Upper lobe of left lung (tissue), 6 donors: ENCODE measurements at regions not wholly inside any gene's neighbourhood (a gene's known extent, or its start where the extent isn't known, plus 50 kb on each side); places are given as distances from the start of the nearest gene placed in this dataset.

Source experiments
- ATAC-seq, 2 donors: fragments of 200-7000 bp; cut with Tn5 transposase; one replicate each; pipeline ENCODE4 v1.9.1; 2022; ENCODE audit warnings: mild to moderate bottlenecking in 2 of 2, moderate library complexity in 2 of 2; ENCODE audit not compliant: low FRiP score in 2 of 2
- DNase-seq, 2 donors: peaks; one replicate each; pipeline ENCODE4 v3.0.0-alpha.2; 2019 to 2020
- H3K27ac ChIP-seq, 4 donors: fragments of 200-600 bp; sonication (generic); one replicate each; pipeline ENCODE4 v1.5.1; 2016 to 2019
- H3K27me3 ChIP-seq, 4 donors: fragments of 200-600 bp; sonication (generic); one replicate each; pipeline ENCODE4 v1.5.1; 2017 to 2019
- H3K36me3 ChIP-seq, 4 donors: fragments of 200-600 bp; sonication (generic); one replicate each; pipeline ENCODE4 v1.5.1; 2016 to 2019
- H3K4me1 ChIP-seq, 4 donors: fragments of 200-600 bp; sonication (generic); one replicate each; pipeline ENCODE4 v1.5.1; 2018 to 2019
- H3K4me3 ChIP-seq, 4 donors: fragments of 200-600 bp; sonication (generic); one replicate each; pipeline ENCODE4 v1.5.1; 2017 to 2019; ENCODE audit warnings: mild to moderate bottlenecking in 2 of 4, moderate library complexity in 1 of 4
- H3K9me3 ChIP-seq, 4 donors: fragments of 200-600 bp; sonication (generic); one replicate each; pipeline ENCODE4 v1.5.1; 2018 to 2019
- EP300 ChIP-seq, 4 donors: sonication (generic); formaldehyde crosslinking; IDR thresholded peaks; one replicate each; pipeline ENCODE4 v1.5.1; 2017; ENCODE audit warnings: antibody characterized with exemption in 4 of 4, control low read depth in 2 of 4
- POLR2A ChIP-seq, 4 donors: fragments of 450-650 bp; IDR thresholded peaks; one replicate each; pipeline ENCODE4 v1.5.1; 2016 to 2017; ENCODE audit warnings: antibody characterized with exemption in 4 of 4, mild to moderate bottlenecking in 2 of 4
- POLR2AphosphoS5 ChIP-seq, 2 donors: sonication (generic); formaldehyde crosslinking; IDR thresholded peaks; one replicate each; pipeline ENCODE4 v1.5.1; 2017; ENCODE audit warnings: antibody characterized with exemption in 2 of 2
- WGBS, 2 donors: methylation state at CpG; one replicate each; pipeline ENCODE4 v1.1.5; 2017 to 2018; 5-methylcytosine and 5-hydroxymethylcytosine counted together
- TF ChIP-seq, protein P1 (sequence below), 6 experiments: fragments of 450-650 bp in 4 of 6; fragments of 200-600 bp in 2 of 6; sonication (generic) in 2 of 6; IDR thresholded peaks; one replicate each; pipeline ENCODE4 v1.5.1; 2016 to 2019; ENCODE audit warnings: antibody characterized with exemption in 6 of 6
- donor health status: DM: no; HTN: no; CAD: no; lungs with moderate emphysema.
- donor health status: DM: no; HTN: yes; CAD: no; lungs with severe emphysema.

DNA sequence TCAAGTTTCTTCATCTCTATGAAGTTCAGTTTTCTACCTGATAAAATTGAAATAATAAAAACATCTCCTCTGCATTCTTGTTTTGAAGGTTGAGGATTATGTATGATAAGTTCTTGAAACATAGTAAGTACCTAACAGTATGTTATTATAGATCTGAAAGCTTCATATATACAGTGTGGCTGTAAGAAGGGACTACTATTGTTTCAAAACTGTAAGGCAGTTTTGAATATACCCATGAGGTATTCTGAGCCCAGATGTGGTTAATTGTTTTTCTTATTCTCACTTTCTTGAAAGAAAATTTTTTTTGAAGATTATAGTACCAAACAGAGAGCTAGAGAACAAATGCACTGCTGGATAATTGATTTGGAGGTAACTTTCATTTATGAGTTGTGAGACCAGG, 383.2 kb downstream of the CHSY3 start:
- peaks cover 0 to 11% (median 0%) of the 10 kb centered on the region in 4 donors for H3K4me1 ChIP-seq
- H3K4me3 ChIP-seq, result no peak overlapping the region
- TF ChIP-seq EP300 (IDR thresholded peaks at IDR 0.05) (no peak), POLR2A (IDR thresholded peaks at IDR 0.05) (no peak), POLR2AphosphoS5 (IDR thresholded peaks at IDR 0.05) (no peak)
- TF ChIP-seq, protein P1, sequence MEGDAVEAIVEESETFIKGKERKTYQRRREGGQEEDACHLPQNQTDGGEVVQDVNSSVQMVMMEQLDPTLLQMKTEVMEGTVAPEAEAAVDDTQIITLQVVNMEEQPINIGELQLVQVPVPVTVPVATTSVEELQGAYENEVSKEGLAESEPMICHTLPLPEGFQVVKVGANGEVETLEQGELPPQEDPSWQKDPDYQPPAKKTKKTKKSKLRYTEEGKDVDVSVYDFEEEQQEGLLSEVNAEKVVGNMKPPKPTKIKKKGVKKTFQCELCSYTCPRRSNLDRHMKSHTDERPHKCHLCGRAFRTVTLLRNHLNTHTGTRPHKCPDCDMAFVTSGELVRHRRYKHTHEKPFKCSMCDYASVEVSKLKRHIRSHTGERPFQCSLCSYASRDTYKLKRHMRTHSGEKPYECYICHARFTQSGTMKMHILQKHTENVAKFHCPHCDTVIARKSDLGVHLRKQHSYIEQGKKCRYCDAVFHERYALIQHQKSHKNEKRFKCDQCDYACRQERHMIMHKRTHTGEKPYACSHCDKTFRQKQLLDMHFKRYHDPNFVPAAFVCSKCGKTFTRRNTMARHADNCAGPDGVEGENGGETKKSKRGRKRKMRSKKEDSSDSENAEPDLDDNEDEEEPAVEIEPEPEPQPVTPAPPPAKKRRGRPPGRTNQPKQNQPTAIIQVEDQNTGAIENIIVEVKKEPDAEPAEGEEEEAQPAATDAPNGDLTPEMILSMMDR (IDR thresholded peaks at IDR 0.05), result no peak
- no peaks in the 10 kb centered on the region for H3K36me3 ChIP-seq
- H3K9me3 ChIP-seq, result no peaks in the 10 kb centered on the region
- ATAC-seq (no peak), DNase-seq (no peak)
- no peak overlapping the region for H3K27ac ChIP-seq
- H3K27me3 ChIP-seq, result no peaks in the 10 kb centered on the region

DNA sequence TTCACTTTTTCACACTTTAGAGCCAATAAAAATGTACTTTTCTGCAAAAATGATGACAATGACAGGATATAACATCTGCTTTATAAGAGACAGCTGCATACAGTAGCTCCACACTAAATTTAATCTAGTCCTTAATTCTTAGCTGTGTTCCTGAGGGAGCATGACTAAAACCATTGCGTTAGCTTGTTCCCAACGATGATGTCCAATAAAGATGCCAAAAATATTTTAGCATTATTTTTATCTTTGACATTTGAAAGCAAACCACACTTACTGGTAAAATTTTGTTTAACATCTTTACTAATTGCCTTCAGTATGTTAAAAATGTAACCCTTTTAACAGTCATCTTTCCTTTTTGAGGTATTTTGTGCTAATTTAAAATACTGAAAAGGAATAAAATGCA, 382.7 kb downstream of the CHSY3 start:
- H3K4me1 ChIP-seq, result peaks cover 0 to 11% (median 0%) of the 10 kb centered on the region in 4 donors
- DNase-seq (no peak), ATAC-seq (peak in 1 of 2 donors; percentile 50)
- no peaks in the 10 kb centered on the region for H3K27me3 ChIP-seq
- TF ChIP-seq POLR2AphosphoS5 (IDR thresholded peaks at IDR 0.05) (no peak), POLR2A (IDR thresholded peaks at IDR 0.05) (no peak), EP300 (IDR thresholded peaks at IDR 0.05) (no peak)
- TF ChIP-seq, protein P1 (IDR thresholded peaks at IDR 0.05), result no peak
- no peaks in the 10 kb centered on the region for H3K36me3 ChIP-seq
- no peak overlapping the region for H3K27ac ChIP-seq
- 81 to 88% methylated on average over 2 of the region's 2 CpGs for WGBS, 2 donors
- no peak overlapping the region for H3K4me3 ChIP-seq
- no peaks in the 10 kb centered on the region for H3K9me3 ChIP-seq

DNA sequence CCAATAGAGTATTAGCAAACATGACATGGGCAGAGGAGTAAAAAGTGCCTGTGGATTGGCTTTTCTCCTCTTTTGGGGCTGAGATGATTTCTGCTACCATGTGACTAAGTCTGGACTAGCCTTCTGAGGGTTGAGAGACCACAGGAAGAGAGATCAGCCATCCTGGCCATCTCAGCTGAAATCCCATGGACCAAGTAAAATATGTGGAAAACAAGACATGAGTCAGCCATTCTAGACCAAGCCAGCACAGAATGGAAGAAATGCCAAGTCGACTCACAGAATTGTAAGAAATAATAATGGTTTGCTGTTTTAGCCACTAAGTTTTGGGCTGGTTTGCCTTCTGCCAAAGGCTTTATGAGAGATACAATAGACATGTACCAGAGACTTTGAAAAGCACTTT, 377.8 kb downstream of the CHSY3 start:
- no peaks in the 10 kb centered on the region for H3K27me3 ChIP-seq
- no peaks in the 10 kb centered on the region for H3K9me3 ChIP-seq
- TF ChIP-seq EP300 (IDR thresholded peaks at IDR 0.05), result no peak
- TF ChIP-seq, protein P1 (IDR thresholded peaks at IDR 0.05), result no peak
- no peak for TF ChIP-seq POLR2AphosphoS5 (IDR thresholded peaks at IDR 0.05)
- no peak for TF ChIP-seq POLR2A (IDR thresholded peaks at IDR 0.05)
- no peaks in the 10 kb centered on the region for H3K4me1 ChIP-seq
- H3K27ac ChIP-seq, result no peak overlapping the region
- 89 to 92% methylated on average over 1 of the region's 1 CpG for WGBS, 2 donors
- H3K4me3 ChIP-seq, result no peak overlapping the region
- no peak for DNase-seq
- ATAC-seq, result peak in 1 of 2 donors; percentile 75
- no peaks in the 10 kb centered on the region for H3K36me3 ChIP-seq

DNA sequence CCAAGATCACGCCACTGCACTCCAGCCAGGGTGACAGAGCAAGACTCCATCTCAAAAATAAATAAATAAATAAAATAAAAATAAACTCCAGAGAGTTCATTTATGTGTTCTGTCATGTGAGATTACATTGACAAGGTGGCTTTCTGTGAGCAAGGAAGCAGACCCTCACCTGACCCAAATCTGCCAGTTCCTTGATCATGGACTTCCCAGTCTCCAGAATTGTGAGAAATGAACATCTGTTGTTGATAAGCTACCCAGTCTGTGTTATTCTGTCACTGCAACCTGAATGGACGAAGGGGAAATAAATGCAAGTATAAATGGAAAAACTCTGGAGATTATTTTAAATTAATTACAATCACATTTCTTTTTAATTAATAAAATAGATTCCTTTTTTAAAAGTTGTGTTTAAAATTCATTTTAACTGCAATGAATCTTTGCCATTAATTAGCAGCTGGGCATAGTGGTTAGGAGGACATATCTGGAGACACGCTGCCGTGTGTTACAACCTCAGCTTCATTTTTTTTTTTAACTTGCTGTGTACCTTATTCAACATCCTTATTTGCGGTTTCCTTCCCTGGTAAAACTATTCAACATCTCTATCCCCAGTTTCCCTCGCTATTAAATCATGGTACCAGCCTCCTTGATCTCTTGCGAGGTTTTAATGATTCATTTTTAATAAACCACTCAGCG, 376.4 kb downstream of the CHSY3 start:
- Histone ChIP-seq H3K9me3 (no peaks in the 10 kb centered on the region), H3K36me3 (no peaks in the 10 kb centered on the region), H3K27ac (no peak overlapping the region), H3K27me3 (no peaks in the 10 kb centered on the region), H3K4me1 (no peaks in the 10 kb centered on the region), H3K4me3 (no peak overlapping the region)
- no peak for ATAC-seq
- no peak for DNase-seq
- TF ChIP-seq POLR2A (IDR thresholded peaks at IDR 0.05) (no peak), EP300 (IDR thresholded peaks at IDR 0.05) (no peak), POLR2AphosphoS5 (IDR thresholded peaks at IDR 0.05) (no peak)
- TF ChIP-seq, protein P1 (IDR thresholded peaks at IDR 0.05), result no peak
- 71 to 75% methylated on average over 8 of the region's 8 CpGs for WGBS, 2 donors

DNA sequence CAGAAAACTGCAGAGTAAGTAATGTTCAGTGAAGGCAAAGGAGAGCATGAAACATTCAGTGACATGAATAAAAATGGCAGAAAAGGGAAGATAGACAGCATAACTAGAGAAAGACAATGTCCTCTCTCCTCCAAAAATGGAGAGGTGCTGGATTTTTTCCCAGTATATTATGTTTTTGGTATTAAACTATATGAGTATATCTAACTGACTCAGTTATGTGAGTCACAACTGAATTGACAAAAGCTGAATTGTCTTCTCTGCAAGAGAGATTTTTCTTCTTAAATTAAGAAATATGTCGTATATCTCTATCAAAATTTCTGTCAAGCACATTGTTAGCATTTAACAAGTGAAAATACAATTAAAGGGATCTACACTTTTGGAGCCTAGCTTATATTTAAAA, 375.1 kb downstream of the CHSY3 start:
- no peak for TF ChIP-seq EP300 (IDR thresholded peaks at IDR 0.05)
- TF ChIP-seq, protein P1 (IDR thresholded peaks at IDR 0.05), result no peak
- TF ChIP-seq POLR2A (IDR thresholded peaks at IDR 0.05), result no peak
- no peak for TF ChIP-seq POLR2AphosphoS5 (IDR thresholded peaks at IDR 0.05)
- Histone ChIP-seq H3K4me3 (no peak overlapping the region), H3K36me3 (no peaks in the 10 kb centered on the region), H3K4me1 (no peaks in the 10 kb centered on the region), H3K27ac (no peak overlapping the region), H3K9me3 (no peaks in the 10 kb centered on the region), H3K27me3 (no peaks in the 10 kb centered on the region)
- ATAC-seq, result no peak
- 86 to 88% methylated on average over 1 of the region's 1 CpG for WGBS, 2 donors
- DNase-seq, result no peak
